ENCODE measurements at regions not wholly inside any gene's neighbourhood (a gene's known extent, or its start where the extent isn't known, plus 50 kb on each side); places are given as distances from the start of the nearest gene placed in this dataset.

- no peak for TF ChIP-seq CTCF (IDR thresholded peaks at IDR 0.05)
- TF ChIP-seq POLR2A (IDR thresholded peaks at IDR 0.05): no peak
Observed at GRCh38 chr12:39235990-39236767, 206.7 kb downstream of the KIF21A start.

Data from testis (tissue), 2 donors.